Nephron (organoid): ENCODE measurements at regions not wholly inside any gene's neighbourhood (a gene's known extent, or its start where the extent isn't known, plus 50 kb on each side); places are given as distances from the start of the nearest gene placed in this dataset.
A peak's percentile ranks its signal among the peaks of the same experiment; 100 is the strongest.

Experiments
- H3K27ac Mint-ChIP-seq, 3 experiments: 2 replicates each; pipeline ENCODE4 v1.8.0; 2020; ENCODE audit warnings: mixed read lengths in 3 of 3, mild to moderate bottlenecking in 2 of 3, moderate library complexity in 1 of 3
- H3K27me3 Mint-ChIP-seq: 2 replicates; pipeline ENCODE4 v1.8.0; 2021; ENCODE audit warnings: low read depth, mild to moderate bottlenecking, moderate library complexity, mixed read lengths
- H3K36me3 Mint-ChIP-seq: 2 replicates; pipeline ENCODE4 v1.8.0; 2020; ENCODE audit warnings: low read depth, mixed read lengths
- H3K4me1 Mint-ChIP-seq: 2 replicates; pipeline ENCODE4 v1.8.0; 2020; ENCODE audit warnings: mixed read lengths
- H3K4me3 Mint-ChIP-seq, 3 experiments: 2 replicates each; pipeline ENCODE4 v1.8.0; 2020; ENCODE audit warnings: mild to moderate bottlenecking in 3 of 3, mixed read lengths in 3 of 3, moderate library complexity in 2 of 3
- H3K9me3 Mint-ChIP-seq: 2 replicates; pipeline ENCODE4 v1.8.0; 2020; ENCODE audit warnings: mixed read lengths
- CTCF ChIP-seq, 3 experiments: fragments of 200-600 bp; sonication (generic); IDR thresholded peaks; one replicate each; pipeline ENCODE4 v1.5.0; 2021; ENCODE audit warnings: antibody characterized with exemption in 3 of 3; ENCODE audit not compliant: unreplicated experiment in 3 of 3

- H3K9me3 Mint-ChIP-seq: no peaks in the 10 kb centered on the region
- H3K4me3 Mint-ChIP-seq: no peak overlapping the region
- H3K36me3 Mint-ChIP-seq: no peaks in the 10 kb centered on the region
- H3K27me3 Mint-ChIP-seq: peaks cover 3% of the 10 kb centered on the region
- peaks cover 32% of the 10 kb centered on the region for H3K4me1 Mint-ChIP-seq
- TF ChIP-seq CTCF (IDR thresholded peaks at IDR 0.05; ENCODE audit: unreplicated experiment in 3 of 3): no peak
- H3K27ac Mint-ChIP-seq: no peak overlapping the region
These were observed 57.7 kb upstream of the FAM20C start for GRCh38 chr7:134561-135256.

DNA sequence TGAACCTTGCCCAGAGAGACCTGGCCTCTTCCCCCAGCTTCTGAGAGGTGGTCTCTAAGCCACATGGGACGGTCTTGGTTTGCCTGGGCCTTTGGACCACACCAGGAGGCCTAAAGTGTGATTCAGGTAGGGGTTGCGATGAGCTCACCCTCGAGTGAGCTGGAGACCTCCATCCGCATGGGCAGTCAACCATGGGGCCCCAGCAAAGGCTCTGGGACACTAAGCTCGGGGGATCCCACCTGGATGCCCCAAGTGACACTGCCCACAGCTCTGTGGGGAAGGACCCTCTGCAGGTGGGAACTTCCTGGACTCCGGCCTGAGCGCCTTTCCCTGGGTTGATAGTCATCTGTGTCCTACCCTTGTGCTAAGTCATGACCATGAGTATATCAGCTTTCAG is 57.1 kb upstream of the FAM20C start:
- no peak overlapping the region for H3K4me3 Mint-ChIP-seq
- H3K9me3 Mint-ChIP-seq: no peaks in the 10 kb centered on the region
- no peaks in the 10 kb centered on the region for H3K36me3 Mint-ChIP-seq
- no peak for TF ChIP-seq CTCF (IDR thresholded peaks at IDR 0.05; ENCODE audit: unreplicated experiment in 3 of 3)
- peaks cover 27% of the 10 kb centered on the region for H3K4me1 Mint-ChIP-seq
- H3K27ac Mint-ChIP-seq: no peak overlapping the region
- H3K27me3 Mint-ChIP-seq: peaks cover 3% of the 10 kb centered on the region

DNA sequence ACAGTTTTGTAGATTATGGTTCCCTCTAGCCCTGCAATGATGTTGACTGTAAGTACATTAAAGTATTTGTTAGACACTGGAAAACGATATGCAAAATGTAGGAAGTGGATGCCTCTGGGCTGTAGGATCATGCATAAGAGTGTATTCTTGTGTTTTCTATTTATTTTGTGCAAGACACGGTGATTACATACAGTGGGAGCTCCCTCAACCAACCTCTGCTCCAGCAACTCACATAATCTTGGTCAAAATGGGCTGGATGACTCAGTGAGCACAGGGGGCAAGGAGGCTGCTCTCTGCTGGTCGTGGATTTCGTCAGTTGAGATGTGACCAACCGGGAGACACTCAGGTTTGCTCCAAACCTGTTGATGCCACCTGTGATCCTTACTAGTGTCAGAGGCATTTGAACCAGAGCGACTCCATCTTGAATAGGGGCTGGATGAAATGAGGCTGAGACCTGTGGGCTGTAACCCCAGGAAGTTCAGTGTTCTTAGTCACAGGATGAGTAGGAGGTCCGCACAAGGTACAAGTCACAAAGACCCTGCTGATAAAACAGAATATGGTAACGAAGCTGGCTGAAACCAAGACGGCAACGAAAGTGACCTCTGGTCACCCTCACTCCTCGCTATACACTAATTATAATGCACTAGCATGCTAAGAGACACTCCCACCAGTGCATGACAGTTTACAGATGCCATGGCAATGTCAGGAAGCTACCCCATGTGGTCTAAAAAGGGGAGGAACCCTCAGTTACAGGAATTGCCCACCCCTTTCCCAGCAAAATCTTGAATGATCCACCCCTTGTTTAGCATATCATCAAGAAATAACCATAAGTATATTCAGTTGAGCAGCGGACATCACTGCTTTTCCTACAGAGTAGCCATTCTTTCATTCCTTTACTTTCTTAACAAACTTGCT is 56.4 kb upstream of the FAM20C start:
- H3K9me3 Mint-ChIP-seq: no peaks in the 10 kb centered on the region
- no peak for TF ChIP-seq CTCF (IDR thresholded peaks at IDR 0.05; ENCODE audit: unreplicated experiment in 3 of 3)
- peaks cover 25% of the 10 kb centered on the region for H3K4me1 Mint-ChIP-seq
- H3K36me3 Mint-ChIP-seq: no peaks in the 10 kb centered on the region
- H3K27me3 Mint-ChIP-seq: peaks cover 3% of the 10 kb centered on the region
- H3K27ac Mint-ChIP-seq: no peak overlapping the region
- no peak overlapping the region for H3K4me3 Mint-ChIP-seq

DNA sequence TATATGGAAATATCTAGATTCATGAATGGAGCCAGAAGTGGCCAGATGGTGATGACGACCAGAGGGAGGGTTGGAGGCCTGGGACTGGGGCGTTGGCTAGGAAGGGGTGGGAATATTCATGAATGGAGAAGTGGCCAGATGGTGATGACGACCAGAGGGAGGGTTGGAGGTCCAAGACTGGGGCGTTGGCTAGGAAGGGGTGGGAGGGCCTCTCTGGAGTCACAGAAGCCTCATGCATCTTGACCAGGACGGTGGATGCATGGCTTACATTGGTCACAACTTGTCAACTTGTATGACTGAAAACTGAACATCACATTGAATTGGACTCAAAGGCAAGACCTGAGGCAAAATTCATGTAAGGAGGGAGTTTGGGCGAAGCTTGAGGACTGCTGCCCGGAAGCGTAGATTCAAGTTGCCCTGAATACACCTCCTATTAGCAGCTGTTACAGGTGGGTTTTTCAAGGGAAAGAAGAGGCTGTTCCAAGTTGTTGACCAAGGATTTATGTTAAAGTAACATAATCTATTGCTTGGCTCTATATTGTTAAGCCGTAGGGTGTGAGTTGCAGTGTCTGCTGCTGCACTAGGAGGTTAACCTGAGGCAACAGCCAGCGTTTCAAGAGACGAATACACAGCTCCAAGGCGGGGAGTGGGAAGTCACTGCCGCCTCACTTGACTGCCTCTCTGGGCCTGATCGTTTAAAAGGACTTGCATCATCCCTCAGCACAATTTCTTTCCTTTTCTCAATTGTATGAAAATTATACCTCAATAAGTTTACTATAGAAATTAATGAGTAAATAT is 55.1 kb upstream of the FAM20C start:
- TF ChIP-seq CTCF (IDR thresholded peaks at IDR 0.05; ENCODE audit: unreplicated experiment in 3 of 3): no peak
- Mint-ChIP-seq H3K9me3 (no peaks in the 10 kb centered on the region), H3K36me3 (no peaks in the 10 kb centered on the region), H3K27ac (no peak overlapping the region), H3K4me1 (peaks cover 24% of the 10 kb centered on the region), H3K27me3 (peaks cover 3% of the 10 kb centered on the region), H3K4me3 (no peak overlapping the region)

DNA sequence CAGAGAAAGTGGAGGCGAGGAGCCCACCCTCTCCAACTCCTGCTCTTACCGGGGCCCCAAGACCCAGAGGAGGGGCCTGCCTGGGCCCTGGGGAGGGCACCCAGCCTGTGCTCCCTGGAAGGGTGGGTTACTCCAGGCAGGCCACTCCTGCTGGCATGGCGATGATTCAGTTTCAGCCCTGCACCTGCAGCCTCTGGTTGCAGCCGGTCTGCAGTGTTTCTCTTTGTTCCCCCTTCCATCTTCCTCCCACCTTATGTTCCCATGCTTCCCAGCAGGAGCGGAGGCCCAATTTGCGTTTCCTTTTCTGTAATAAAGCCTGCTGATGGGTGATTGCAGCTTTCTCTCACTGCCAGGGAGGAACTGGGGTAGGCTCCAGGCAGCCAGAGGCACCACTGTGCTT is 53.2 kb upstream of the FAM20C start:
- TF ChIP-seq CTCF (IDR thresholded peaks at IDR 0.05; ENCODE audit: unreplicated experiment in 3 of 3): no peak
- H3K27me3 Mint-ChIP-seq: peaks cover 3% of the 10 kb centered on the region
- peaks cover 17% of the 10 kb centered on the region for H3K4me1 Mint-ChIP-seq
- peak overlapping the region in 2 of 3 experiments; percentile 63 to 74 for H3K27ac Mint-ChIP-seq
- H3K36me3 Mint-ChIP-seq: no peaks in the 10 kb centered on the region
- H3K9me3 Mint-ChIP-seq: no peaks in the 10 kb centered on the region
- no peak overlapping the region for H3K4me3 Mint-ChIP-seq
